H1 (cell line): ENCODE measurements at regions not wholly inside any gene's neighbourhood (a gene's known extent, or its start where the extent isn't known, plus 50 kb on each side); places are given as distances from the start of the nearest gene placed in this dataset.

Experiments used
- CHD2 ChIP-seq: IDR thresholded peaks from 2 replicates; pipeline ENCODE4 v1.6.1; 2012; ENCODE audit warnings: low read length, improper control_type of control experiment
- CREB1 ChIP-seq: IDR thresholded peaks from 2 replicates; pipeline ENCODE4 v1.6.1; 2012; ENCODE audit warnings: inconsistent platforms
- EZH2 ChIP-seq: fragments of 200-600 bp; sonication (generic); IDR thresholded peaks from 2 replicates; pipeline ENCODE4 v1.7.1; 2012; ENCODE audit warnings: low read depth, mild to moderate bottlenecking, moderate library complexity, low read length, inconsistent platforms; ENCODE audit not compliant: severe bottlenecking
- POLR2A ChIP-seq, 2 experiments: IDR thresholded peaks; 1 replicate in 1 of 2; 2 replicates in 1 of 2; pipeline ENCODE4 v1.6.1; 2011; ENCODE audit warnings: low read depth in 2 of 2, low read length in 2 of 2, mild to moderate bottlenecking in 2 of 2; ENCODE audit errors: control extremely low read depth in 1 of 2
- POLR2AphosphoS5 ChIP-seq: IDR thresholded peaks from 2 replicates; pipeline ENCODE4 v1.6.1; 2011; ENCODE audit warnings: low read depth, low read length
- RNF2 ChIP-seq: fragments of 200-900, 300-1000 bp; sonication (generic); IDR thresholded peaks from 2 replicates; pipeline ENCODE4 v1.7.1; 2016; ENCODE audit warnings: borderline replicate concordance, low read depth, mild to moderate bottlenecking, antibody characterized with exemption, low read length; ENCODE audit not compliant: poor library complexity, severe bottlenecking; ENCODE audit errors: missing control alignments
- SIRT6 ChIP-seq: IDR thresholded peaks from one replicate; pipeline ENCODE4 v1.7.1; 2012; ENCODE audit warnings: low read length, inconsistent platforms
- SP1 ChIP-seq: IDR thresholded peaks from 2 replicates; pipeline ENCODE4 v1.6.1; 2011; ENCODE audit warnings: low read depth, low read length
- SRF ChIP-seq: IDR thresholded peaks from 2 replicates; pipeline ENCODE4 v1.6.1; 2011; ENCODE audit warnings: mild to moderate bottlenecking, low read depth, low read length, moderate library complexity
- TEAD4 ChIP-seq: IDR thresholded peaks from 2 replicates; pipeline ENCODE4 v1.6.1; 2012; ENCODE audit warnings: low read depth, low read length, inconsistent platforms, mixed read lengths
- TF ChIP-seq, protein P1 (sequence below): fragments of 300-600 bp; sonication (generic); IDR thresholded peaks from 2 replicates; pipeline ENCODE4 v1.7.1; 2012; ENCODE audit warnings: low read length, moderate library complexity, mild to moderate bottlenecking, inconsistent platforms; ENCODE audit not compliant: insufficient replicate concordance

DNA sequence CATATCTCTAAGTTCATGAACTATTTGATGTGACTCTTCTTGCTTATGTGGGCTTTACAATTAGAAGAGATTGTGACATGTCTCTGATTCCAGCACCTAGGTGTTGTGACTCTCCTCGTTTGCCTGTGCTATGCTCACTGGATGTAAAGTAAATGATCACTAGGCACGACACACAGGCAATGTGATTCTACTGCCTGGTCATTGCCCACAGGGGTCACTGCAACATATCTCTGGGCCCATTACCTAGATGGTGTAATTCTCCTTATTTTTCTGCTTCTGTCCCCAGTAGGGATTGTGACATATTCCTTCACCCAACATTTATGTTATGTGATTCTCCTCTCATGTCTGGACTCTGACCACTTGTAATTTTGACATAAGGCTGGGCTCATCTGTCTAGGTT is 65.8 kb upstream of the ZNF91 start (continued):
- TF ChIP-seq, protein P1, sequence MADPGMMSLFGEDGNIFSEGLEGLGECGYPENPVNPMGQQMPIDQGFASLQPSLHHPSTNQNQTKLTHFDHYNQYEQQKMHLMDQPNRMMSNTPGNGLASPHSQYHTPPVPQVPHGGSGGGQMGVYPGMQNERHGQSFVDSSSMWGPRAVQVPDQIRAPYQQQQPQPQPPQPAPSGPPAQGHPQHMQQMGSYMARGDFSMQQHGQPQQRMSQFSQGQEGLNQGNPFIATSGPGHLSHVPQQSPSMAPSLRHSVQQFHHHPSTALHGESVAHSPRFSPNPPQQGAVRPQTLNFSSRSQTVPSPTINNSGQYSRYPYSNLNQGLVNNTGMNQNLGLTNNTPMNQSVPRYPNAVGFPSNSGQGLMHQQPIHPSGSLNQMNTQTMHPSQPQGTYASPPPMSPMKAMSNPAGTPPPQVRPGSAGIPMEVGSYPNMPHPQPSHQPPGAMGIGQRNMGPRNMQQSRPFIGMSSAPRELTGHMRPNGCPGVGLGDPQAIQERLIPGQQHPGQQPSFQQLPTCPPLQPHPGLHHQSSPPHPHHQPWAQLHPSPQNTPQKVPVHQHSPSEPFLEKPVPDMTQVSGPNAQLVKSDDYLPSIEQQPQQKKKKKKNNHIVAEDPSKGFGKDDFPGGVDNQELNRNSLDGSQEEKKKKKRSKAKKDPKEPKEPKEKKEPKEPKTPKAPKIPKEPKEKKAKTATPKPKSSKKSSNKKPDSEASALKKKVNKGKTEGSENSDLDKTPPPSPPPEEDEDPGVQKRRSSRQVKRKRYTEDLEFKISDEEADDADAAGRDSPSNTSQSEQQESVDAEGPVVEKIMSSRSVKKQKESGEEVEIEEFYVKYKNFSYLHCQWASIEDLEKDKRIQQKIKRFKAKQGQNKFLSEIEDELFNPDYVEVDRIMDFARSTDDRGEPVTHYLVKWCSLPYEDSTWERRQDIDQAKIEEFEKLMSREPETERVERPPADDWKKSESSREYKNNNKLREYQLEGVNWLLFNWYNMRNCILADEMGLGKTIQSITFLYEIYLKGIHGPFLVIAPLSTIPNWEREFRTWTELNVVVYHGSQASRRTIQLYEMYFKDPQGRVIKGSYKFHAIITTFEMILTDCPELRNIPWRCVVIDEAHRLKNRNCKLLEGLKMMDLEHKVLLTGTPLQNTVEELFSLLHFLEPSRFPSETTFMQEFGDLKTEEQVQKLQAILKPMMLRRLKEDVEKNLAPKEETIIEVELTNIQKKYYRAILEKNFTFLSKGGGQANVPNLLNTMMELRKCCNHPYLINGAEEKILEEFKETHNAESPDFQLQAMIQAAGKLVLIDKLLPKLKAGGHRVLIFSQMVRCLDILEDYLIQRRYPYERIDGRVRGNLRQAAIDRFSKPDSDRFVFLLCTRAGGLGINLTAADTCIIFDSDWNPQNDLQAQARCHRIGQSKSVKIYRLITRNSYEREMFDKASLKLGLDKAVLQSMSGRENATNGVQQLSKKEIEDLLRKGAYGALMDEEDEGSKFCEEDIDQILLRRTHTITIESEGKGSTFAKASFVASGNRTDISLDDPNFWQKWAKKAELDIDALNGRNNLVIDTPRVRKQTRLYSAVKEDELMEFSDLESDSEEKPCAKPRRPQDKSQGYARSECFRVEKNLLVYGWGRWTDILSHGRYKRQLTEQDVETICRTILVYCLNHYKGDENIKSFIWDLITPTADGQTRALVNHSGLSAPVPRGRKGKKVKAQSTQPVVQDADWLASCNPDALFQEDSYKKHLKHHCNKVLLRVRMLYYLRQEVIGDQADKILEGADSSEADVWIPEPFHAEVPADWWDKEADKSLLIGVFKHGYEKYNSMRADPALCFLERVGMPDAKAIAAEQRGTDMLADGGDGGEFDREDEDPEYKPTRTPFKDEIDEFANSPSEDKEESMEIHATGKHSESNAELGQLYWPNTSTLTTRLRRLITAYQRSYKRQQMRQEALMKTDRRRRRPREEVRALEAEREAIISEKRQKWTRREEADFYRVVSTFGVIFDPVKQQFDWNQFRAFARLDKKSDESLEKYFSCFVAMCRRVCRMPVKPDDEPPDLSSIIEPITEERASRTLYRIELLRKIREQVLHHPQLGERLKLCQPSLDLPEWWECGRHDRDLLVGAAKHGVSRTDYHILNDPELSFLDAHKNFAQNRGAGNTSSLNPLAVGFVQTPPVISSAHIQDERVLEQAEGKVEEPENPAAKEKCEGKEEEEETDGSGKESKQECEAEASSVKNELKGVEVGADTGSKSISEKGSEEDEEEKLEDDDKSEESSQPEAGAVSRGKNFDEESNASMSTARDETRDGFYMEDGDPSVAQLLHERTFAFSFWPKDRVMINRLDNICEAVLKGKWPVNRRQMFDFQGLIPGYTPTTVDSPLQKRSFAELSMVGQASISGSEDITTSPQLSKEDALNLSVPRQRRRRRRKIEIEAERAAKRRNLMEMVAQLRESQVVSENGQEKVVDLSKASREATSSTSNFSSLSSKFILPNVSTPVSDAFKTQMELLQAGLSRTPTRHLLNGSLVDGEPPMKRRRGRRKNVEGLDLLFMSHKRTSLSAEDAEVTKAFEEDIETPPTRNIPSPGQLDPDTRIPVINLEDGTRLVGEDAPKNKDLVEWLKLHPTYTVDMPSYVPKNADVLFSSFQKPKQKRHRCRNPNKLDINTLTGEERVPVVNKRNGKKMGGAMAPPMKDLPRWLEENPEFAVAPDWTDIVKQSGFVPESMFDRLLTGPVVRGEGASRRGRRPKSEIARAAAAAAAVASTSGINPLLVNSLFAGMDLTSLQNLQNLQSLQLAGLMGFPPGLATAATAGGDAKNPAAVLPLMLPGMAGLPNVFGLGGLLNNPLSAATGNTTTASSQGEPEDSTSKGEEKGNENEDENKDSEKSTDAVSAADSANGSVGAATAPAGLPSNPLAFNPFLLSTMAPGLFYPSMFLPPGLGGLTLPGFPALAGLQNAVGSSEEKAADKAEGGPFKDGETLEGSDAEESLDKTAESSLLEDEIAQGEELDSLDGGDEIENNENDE: no peak
- no peak for TF ChIP-seq TEAD4
- no peak for TF ChIP-seq CREB1
- no peak for TF ChIP-seq CHD2
- TF ChIP-seq SIRT6: no peak
- TF ChIP-seq EZH2: no peak
- TF ChIP-seq POLR2A (IDR thresholded peaks at IDR 0.05; ENCODE audit: control extremely low read depth in 1 of 2, low read depth in 2 of 2, low read length in 2 of 2): no peak
- TF ChIP-seq SP1: no peak
- TF ChIP-seq RNF2: no peak
- TF ChIP-seq SRF: no peak
- no peak for TF ChIP-seq POLR2AphosphoS5
- TF ChIP-seq, all 59 proteins: peak for 0
